Neural cell (in vitro differentiated cells): ENCODE measurements at regions not wholly inside any gene's neighbourhood (a gene's known extent, or its start where the extent isn't known, plus 50 kb on each side); places are given as distances from the start of the nearest gene placed in this dataset.

ENCODE experiments used
- EZH2 ChIP-seq: fragments of 200-600, 300-800 bp; shearing (Covaris generic), sonication (generic); IDR thresholded peaks from 2 replicates; pipeline ENCODE4 v1.6.1; 2014; ENCODE audit warnings: antibody characterized with exemption, low read length, borderline replicate concordance, mild to moderate bottlenecking; ENCODE audit not compliant: insufficient read depth, poor library complexity, severe bottlenecking
- MXI1 ChIP-seq: fragments of 450-650 bp; conservative IDR thresholded peaks from 2 replicates; pipeline ENCODE4 v1.6.1; 2014; ENCODE audit warnings: antibody characterized with exemption, mild to moderate bottlenecking; ENCODE audit not compliant: poor library complexity, severe bottlenecking
- POLR2AphosphoS5 ChIP-seq: IDR thresholded peaks from 2 replicates; pipeline ENCODE4 v1.6.1; 2012
- RAD21 ChIP-seq: fragments of 450-650 bp; conservative IDR thresholded peaks from 2 replicates; pipeline ENCODE4 v1.6.1; 2014; ENCODE audit warnings: antibody characterized with exemption, mild to moderate bottlenecking, moderate library complexity
- SMC3 ChIP-seq: fragments of 450-650 bp; conservative IDR thresholded peaks from 2 replicates; pipeline ENCODE4 v1.6.1; 2014; ENCODE audit warnings: antibody characterized with exemption, mild to moderate bottlenecking, moderate library complexity; ENCODE audit not compliant: poor library complexity
- TAF1 ChIP-seq: IDR thresholded peaks from 2 replicates; pipeline ENCODE4 v1.6.1; 2012; ENCODE audit warnings: low read depth
- TF ChIP-seq, protein P1 (sequence below): fragments of 450-650 bp; IDR thresholded peaks from 2 replicates; pipeline ENCODE4 v1.5.1; 2014; ENCODE audit warnings: antibody characterized with exemption, mild to moderate bottlenecking, moderate library complexity; ENCODE audit not compliant: poor library complexity, severe bottlenecking
- TF ChIP-seq, protein P2 (sequence below): IDR thresholded peaks from 2 replicates; pipeline ENCODE4 v1.6.1; 2012; ENCODE audit warnings: borderline replicate concordance

DNA sequence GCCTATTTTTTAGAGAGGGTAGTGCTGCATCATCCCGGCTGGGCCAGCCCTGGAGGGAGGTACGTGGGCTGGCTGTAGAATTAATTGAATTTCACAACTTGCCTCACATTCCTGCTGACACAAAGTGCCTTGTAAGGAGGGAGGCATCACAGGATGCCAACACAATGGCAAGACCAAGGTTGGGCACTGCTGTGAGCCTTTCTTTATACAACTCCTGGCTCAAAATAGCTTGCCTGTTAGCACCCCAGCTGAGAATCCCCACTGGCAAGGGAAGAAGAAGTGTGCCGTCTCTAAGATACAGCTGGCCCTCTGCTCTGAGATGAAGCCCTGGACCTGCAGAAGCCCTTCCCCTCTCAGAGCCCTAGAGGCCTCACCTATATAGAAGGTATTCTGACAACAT, 873.9 kb downstream of the GRID1 start:
- TF ChIP-seq, protein P1, sequence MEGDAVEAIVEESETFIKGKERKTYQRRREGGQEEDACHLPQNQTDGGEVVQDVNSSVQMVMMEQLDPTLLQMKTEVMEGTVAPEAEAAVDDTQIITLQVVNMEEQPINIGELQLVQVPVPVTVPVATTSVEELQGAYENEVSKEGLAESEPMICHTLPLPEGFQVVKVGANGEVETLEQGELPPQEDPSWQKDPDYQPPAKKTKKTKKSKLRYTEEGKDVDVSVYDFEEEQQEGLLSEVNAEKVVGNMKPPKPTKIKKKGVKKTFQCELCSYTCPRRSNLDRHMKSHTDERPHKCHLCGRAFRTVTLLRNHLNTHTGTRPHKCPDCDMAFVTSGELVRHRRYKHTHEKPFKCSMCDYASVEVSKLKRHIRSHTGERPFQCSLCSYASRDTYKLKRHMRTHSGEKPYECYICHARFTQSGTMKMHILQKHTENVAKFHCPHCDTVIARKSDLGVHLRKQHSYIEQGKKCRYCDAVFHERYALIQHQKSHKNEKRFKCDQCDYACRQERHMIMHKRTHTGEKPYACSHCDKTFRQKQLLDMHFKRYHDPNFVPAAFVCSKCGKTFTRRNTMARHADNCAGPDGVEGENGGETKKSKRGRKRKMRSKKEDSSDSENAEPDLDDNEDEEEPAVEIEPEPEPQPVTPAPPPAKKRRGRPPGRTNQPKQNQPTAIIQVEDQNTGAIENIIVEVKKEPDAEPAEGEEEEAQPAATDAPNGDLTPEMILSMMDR: no peak
- TF ChIP-seq TAF1 (no peak), EZH2 (no peak), MXI1 (no peak), POLR2AphosphoS5 (no peak), SMC3 (no peak), RAD21 (no peak)
- TF ChIP-seq, protein P2, sequence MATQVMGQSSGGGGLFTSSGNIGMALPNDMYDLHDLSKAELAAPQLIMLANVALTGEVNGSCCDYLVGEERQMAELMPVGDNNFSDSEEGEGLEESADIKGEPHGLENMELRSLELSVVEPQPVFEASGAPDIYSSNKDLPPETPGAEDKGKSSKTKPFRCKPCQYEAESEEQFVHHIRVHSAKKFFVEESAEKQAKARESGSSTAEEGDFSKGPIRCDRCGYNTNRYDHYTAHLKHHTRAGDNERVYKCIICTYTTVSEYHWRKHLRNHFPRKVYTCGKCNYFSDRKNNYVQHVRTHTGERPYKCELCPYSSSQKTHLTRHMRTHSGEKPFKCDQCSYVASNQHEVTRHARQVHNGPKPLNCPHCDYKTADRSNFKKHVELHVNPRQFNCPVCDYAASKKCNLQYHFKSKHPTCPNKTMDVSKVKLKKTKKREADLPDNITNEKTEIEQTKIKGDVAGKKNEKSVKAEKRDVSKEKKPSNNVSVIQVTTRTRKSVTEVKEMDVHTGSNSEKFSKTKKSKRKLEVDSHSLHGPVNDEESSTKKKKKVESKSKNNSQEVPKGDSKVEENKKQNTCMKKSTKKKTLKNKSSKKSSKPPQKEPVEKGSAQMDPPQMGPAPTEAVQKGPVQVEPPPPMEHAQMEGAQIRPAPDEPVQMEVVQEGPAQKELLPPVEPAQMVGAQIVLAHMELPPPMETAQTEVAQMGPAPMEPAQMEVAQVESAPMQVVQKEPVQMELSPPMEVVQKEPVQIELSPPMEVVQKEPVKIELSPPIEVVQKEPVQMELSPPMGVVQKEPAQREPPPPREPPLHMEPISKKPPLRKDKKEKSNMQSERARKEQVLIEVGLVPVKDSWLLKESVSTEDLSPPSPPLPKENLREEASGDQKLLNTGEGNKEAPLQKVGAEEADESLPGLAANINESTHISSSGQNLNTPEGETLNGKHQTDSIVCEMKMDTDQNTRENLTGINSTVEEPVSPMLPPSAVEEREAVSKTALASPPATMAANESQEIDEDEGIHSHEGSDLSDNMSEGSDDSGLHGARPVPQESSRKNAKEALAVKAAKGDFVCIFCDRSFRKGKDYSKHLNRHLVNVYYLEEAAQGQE: no peak
